Calu3 (cell line): ENCODE measurements at regions not wholly inside any gene's neighbourhood (a gene's known extent, or its start where the extent isn't known, plus 50 kb on each side); places are given as distances from the start of the nearest gene placed in this dataset.

ENCODE experiments used
- BruUV-seq: library from RNA; stranded (reverse); fragments of 400-500 nt; replicated peaks from 2 replicates; lab custom pipeline; 2021; lab: Mats Ljungman, UMichigan
- CTCF ChIA-PET: fragments of 300-600 bp; sonication (Branson Sonifier 250); formaldehyde crosslinking; loops from one replicate; lab custom pipeline; 2022; ENCODE audit warnings: antibody characterized with exemption; lab: Charles Lee
- DNase-seq: peaks from one replicate; pipeline ENCODE4 v3.0.0; 2022
- H3K27ac Mint-ChIP-seq: one replicate; pipeline ENCODE4 v1.8.0; 2022; ENCODE audit warnings: mixed read lengths; ENCODE audit not compliant: unreplicated experiment
- H3K27me3 Mint-ChIP-seq: one replicate; pipeline ENCODE4 v1.8.0; 2022; ENCODE audit warnings: mixed read lengths; ENCODE audit not compliant: unreplicated experiment
- H3K36me3 Mint-ChIP-seq: one replicate; pipeline ENCODE4 v1.8.0; 2022; ENCODE audit warnings: mild to moderate bottlenecking, moderate library complexity, mixed read lengths; ENCODE audit not compliant: insufficient read depth, unreplicated experiment
- H3K4me1 Mint-ChIP-seq: one replicate; pipeline ENCODE4 v1.8.0; 2022; ENCODE audit warnings: mild to moderate bottlenecking, low read depth, mixed read lengths; ENCODE audit not compliant: unreplicated experiment
- H3K4me3 Mint-ChIP-seq: one replicate; pipeline ENCODE4 v1.8.0; 2022; ENCODE audit warnings: mild to moderate bottlenecking, low read depth, moderate library complexity, mixed read lengths; ENCODE audit not compliant: unreplicated experiment
- H3K9me3 Mint-ChIP-seq: one replicate; pipeline ENCODE4 v1.8.0; 2022; ENCODE audit warnings: low read depth, mixed read lengths; ENCODE audit not compliant: unreplicated experiment
- CTCF ChIP-seq: fragments of 200-600 bp; IDR thresholded peaks from one replicate; pipeline ENCODE4 v1.8.0; 2022; ENCODE audit warnings: antibody characterized with exemption; ENCODE audit not compliant: unreplicated experiment
- intact Hi-C: fragments of 100-400 bp; cut with micrococcal nuclease; formaldehyde crosslinking; loops from one replicate; pipeline ENCODE4 v1.10.0; 2022; ENCODE audit not compliant: unreplicated experiment

- peaks cover 13% of the 10 kb centered on the region for H3K4me1 Mint-ChIP-seq
- no peaks in the 10 kb centered on the region for H3K36me3 Mint-ChIP-seq
- H3K9me3 Mint-ChIP-seq: peaks cover 2% of the 10 kb centered on the region
- CTCF ChIA-PET: interaction anchor here (0.5 kb wide), 1 partner anchor 100 kb away, joined by 3 read pairs; no protein-coding TSS in a partner anchor
- no peak for DNase-seq
- intact Hi-C loops: no loop called here
- BruUV-seq: no TSS peak
- no peaks in the 10 kb centered on the region for H3K27me3 Mint-ChIP-seq
- no peak for TF ChIP-seq CTCF
- no peak overlapping the region for H3K4me3 Mint-ChIP-seq
- no peak overlapping the region for H3K27ac Mint-ChIP-seq
Measured at GRCh38 chr2:220506466-220506865, 879.0 kb downstream of the SLC4A3 start.

GRCh38 chr2:220509096-220509757 lies 881.8 kb downstream of the SLC4A3 start:
- TF ChIP-seq CTCF: no peak
- no TSS peak for BruUV-seq

DNA sequence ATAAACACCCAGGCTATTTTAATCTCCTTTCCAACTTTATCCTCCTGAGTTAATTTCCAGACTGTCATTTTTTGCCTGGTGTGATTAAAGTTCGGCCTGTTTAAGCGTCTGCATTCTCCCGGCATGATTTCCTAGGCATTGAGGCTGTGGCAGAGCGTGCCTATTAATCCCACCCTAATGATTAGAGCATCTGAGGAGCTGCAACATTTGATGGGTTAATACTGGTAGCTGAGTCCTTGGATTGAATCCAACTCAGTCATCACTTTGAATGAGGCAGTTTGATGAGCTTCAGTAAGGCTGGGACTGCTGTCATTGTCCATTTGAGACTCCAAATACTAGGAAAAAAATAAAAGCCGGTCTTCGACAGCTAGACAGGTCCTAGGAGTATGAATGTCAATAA lies 882.5 kb downstream of the SLC4A3 start:
- H3K9me3 Mint-ChIP-seq: no peaks in the 10 kb centered on the region
- CTCF ChIA-PET: interaction anchor here (1.2 kb wide), 1 partner anchor 11 kb away, joined by 3 read pairs; no protein-coding TSS in a partner anchor
- intact Hi-C loops: no loop called here
- H3K27ac Mint-ChIP-seq: no peak overlapping the region
- no TSS peak for BruUV-seq
- no peaks in the 10 kb centered on the region for H3K27me3 Mint-ChIP-seq
- peaks cover 18% of the 10 kb centered on the region for H3K4me1 Mint-ChIP-seq
- H3K4me3 Mint-ChIP-seq: no peak overlapping the region
- no peak for DNase-seq
- TF ChIP-seq CTCF: no peak
- no peaks in the 10 kb centered on the region for H3K36me3 Mint-ChIP-seq

More at GRCh38 chr2:220509096-220509757, 881.8 kb downstream of the SLC4A3 start:
- no peaks in the 10 kb centered on the region for H3K9me3 Mint-ChIP-seq
- H3K4me1 Mint-ChIP-seq: peaks cover 24% of the 10 kb centered on the region
- intact Hi-C loops: no loop called here
- H3K27ac Mint-ChIP-seq: no peak overlapping the region
- CTCF ChIA-PET: interaction anchor here (1.2 kb wide), 1 partner anchor 10 kb away, joined by 3 read pairs; no protein-coding TSS in a partner anchor
- no peak overlapping the region for H3K4me3 Mint-ChIP-seq
- H3K27me3 Mint-ChIP-seq: no peaks in the 10 kb centered on the region
- DNase-seq: no peak
- H3K36me3 Mint-ChIP-seq: no peaks in the 10 kb centered on the region

GRCh38 chr2:220510668-220511067 lies 883.2 kb downstream of the SLC4A3 start:
- no peak overlapping the region for H3K4me3 Mint-ChIP-seq
- H3K27me3 Mint-ChIP-seq: no peaks in the 10 kb centered on the region
- no peaks in the 10 kb centered on the region for H3K9me3 Mint-ChIP-seq
- BruUV-seq: no TSS peak
- intact Hi-C loops: no loop called here
- DNase-seq: no peak
- no peak for TF ChIP-seq CTCF
- CTCF ChIA-PET: no interaction called here
- no peak overlapping the region for H3K27ac Mint-ChIP-seq
- no peaks in the 10 kb centered on the region for H3K36me3 Mint-ChIP-seq
- peaks cover 11% of the 10 kb centered on the region for H3K4me1 Mint-ChIP-seq
